DMS53 treated with DMSO at 0.1 percent for 48 hours (cell line): ENCODE measurements at regions not wholly inside any gene's neighbourhood (a gene's known extent, or its start where the extent isn't known, plus 50 kb on each side); places are given as distances from the start of the nearest gene placed in this dataset.

Source experiments
- DNase-seq: peaks from one replicate; lab custom pipeline; 2025; ENCODE audit not compliant: unreplicated experiment; lab: John Stamatoyannopoulos, UW

- DNase-seq: no peak
These were observed 569.3 kb downstream of the BRD1 start for GRCh38 chr22:49258107-49259010.

GRCh38 chr22:49257551-49257961 is 570.1 kb downstream of the BRD1 start:
- DNase-seq: no peak

- no peak for DNase-seq
These were observed 571.8 kb downstream of the BRD1 start for GRCh38 chr22:49255741-49256318.

- DNase-seq: no peak
These were observed 572.5 kb downstream of the BRD1 start for GRCh38 chr22:49255154-49255553.

- no peak for DNase-seq
These were observed 574.0 kb downstream of the BRD1 start for GRCh38 chr22:49253656-49254055.

- DNase-seq: no peak
These were observed 576.3 kb downstream of the BRD1 start for GRCh38 chr22:49251371-49251770.

- no peak for DNase-seq
These were observed 580.3 kb downstream of the BRD1 start for GRCh38 chr22:49247194-49247924.

- DNase-seq: no peak
These were observed 582.9 kb downstream of the BRD1 start for GRCh38 chr22:49244466-49245420.

- DNase-seq: no peak
These were observed 583.7 kb downstream of the BRD1 start for GRCh38 chr22:49243965-49244364.

- DNase-seq: no peak
These were observed 584.3 kb downstream of the BRD1 start for GRCh38 chr22:49243335-49243734.

GRCh38 chr22:49242480-49242879 is 585.2 kb downstream of the BRD1 start:
- no peak for DNase-seq

- no peak for DNase-seq
These were observed 586.4 kb downstream of the BRD1 start for GRCh38 chr22:49241174-49241851.

GRCh38 chr22:49240472-49240871 is 587.2 kb downstream of the BRD1 start:
- no peak for DNase-seq

- no peak for DNase-seq
These were observed 587.7 kb downstream of the BRD1 start for GRCh38 chr22:49240016-49240380.

GRCh38 chr22:49239264-49240015 is 588.2 kb downstream of the BRD1 start:
- no peak for DNase-seq

GRCh38 chr22:49238181-49239141 is 589.2 kb downstream of the BRD1 start:
- no peak for DNase-seq

GRCh38 chr22:49237703-49238102 is 590.0 kb downstream of the BRD1 start:
- no peak for DNase-seq

- no peak for DNase-seq
These were observed 590.4 kb downstream of the BRD1 start for GRCh38 chr22:49237279-49237678.
